ENCODE measurements at regions not wholly inside any gene's neighbourhood (a gene's known extent, or its start where the extent isn't known, plus 50 kb on each side); places are given as distances from the start of the nearest gene placed in this dataset.

- H3K27me3 ChIP-seq (ENCODE audit: insufficient read depth, low read length), result no peaks in the 10 kb centered on the region
- no peak overlapping the region for H3K4me3 ChIP-seq (ENCODE audit: low read depth, low read length, poor library complexity, severe bottlenecking)
- H3K4me1 ChIP-seq (ENCODE audit: insufficient read depth, low read length, severe bottlenecking), result no peaks in the 10 kb centered on the region
- no peak overlapping the region for H3K4me2 ChIP-seq (ENCODE audit: low read length)
- H3K27ac ChIP-seq (ENCODE audit: low read depth, low read length, poor library complexity, severe bottlenecking), result no peak overlapping the region
- TF ChIP-seq CTCF (IDR thresholded peaks at IDR 0.05; ENCODE audit: low read length) (no peak), EZH2 (IDR thresholded peaks at IDR 0.05; ENCODE audit: borderline replicate concordance, low read length) (no peak)
- H3K9me2 ChIP-seq (ENCODE audit: low read depth, low read length), result no peaks in the 10 kb centered on the region
- H4K20me1 ChIP-seq (ENCODE audit: insufficient read depth, low read length), result no peaks in the 10 kb centered on the region
- H3F3A ChIP-seq (ENCODE audit: insufficient read depth, low read length), result no peaks in the 10 kb centered on the region
- H3K9ac ChIP-seq (ENCODE audit: low read length), result no peak overlapping the region
- H3K9me3 ChIP-seq (ENCODE audit: low read length), result no peaks in the 10 kb centered on the region
- H3K36me3 ChIP-seq (ENCODE audit: insufficient read depth, low read length), result no peaks in the 10 kb centered on the region
- H3K79me2 ChIP-seq (ENCODE audit: insufficient read depth, low read length), result no peaks in the 10 kb centered on the region
- no peak overlapping the region for H2AFZ ChIP-seq (ENCODE audit: low read length)
Measured at GRCh38 chrX:39322496-39322895, 521.2 kb downstream of the MID1IP1 start.

GRCh38 chrX:39324233-39324930 is 523.1 kb downstream of the MID1IP1 start:
- TF ChIP-seq EZH2 (IDR thresholded peaks at IDR 0.05; ENCODE audit: borderline replicate concordance, low read length) (no peak), CTCF (IDR thresholded peaks at IDR 0.05; ENCODE audit: low read length) (no peak)
- no peaks in the 10 kb centered on the region for H3F3A ChIP-seq (ENCODE audit: insufficient read depth, low read length)
- H3K9me3 ChIP-seq (ENCODE audit: low read length), result no peaks in the 10 kb centered on the region
- no peak overlapping the region for H3K27ac ChIP-seq (ENCODE audit: low read depth, low read length, poor library complexity, severe bottlenecking)
- H3K4me2 ChIP-seq (ENCODE audit: low read length), result no peak overlapping the region
- H3K4me1 ChIP-seq (ENCODE audit: insufficient read depth, low read length, severe bottlenecking), result no peaks in the 10 kb centered on the region
- H3K9me2 ChIP-seq (ENCODE audit: low read depth, low read length), result no peaks in the 10 kb centered on the region
- H3K4me3 ChIP-seq (ENCODE audit: low read depth, low read length, poor library complexity, severe bottlenecking), result no peak overlapping the region
- H2AFZ ChIP-seq (ENCODE audit: low read length), result no peak overlapping the region
- H3K9ac ChIP-seq (ENCODE audit: low read length), result no peak overlapping the region
- H4K20me1 ChIP-seq (ENCODE audit: insufficient read depth, low read length), result no peaks in the 10 kb centered on the region
- no peaks in the 10 kb centered on the region for H3K27me3 ChIP-seq (ENCODE audit: insufficient read depth, low read length)
- no peaks in the 10 kb centered on the region for H3K79me2 ChIP-seq (ENCODE audit: insufficient read depth, low read length)
- no peaks in the 10 kb centered on the region for H3K36me3 ChIP-seq (ENCODE audit: insufficient read depth, low read length)

GRCh38 chrX:39327255-39327654 is 526.0 kb downstream of the MID1IP1 start:
- Histone ChIP-seq H3K36me3 (ENCODE audit: insufficient read depth, low read length) (no peaks in the 10 kb centered on the region), H3K27me3 (ENCODE audit: insufficient read depth, low read length) (no peaks in the 10 kb centered on the region), H2AFZ (ENCODE audit: low read length) (no peak overlapping the region), H3F3A (ENCODE audit: insufficient read depth, low read length) (no peaks in the 10 kb centered on the region), H3K27ac (ENCODE audit: low read depth, low read length, poor library complexity, severe bottlenecking) (no peak overlapping the region), H3K4me3 (ENCODE audit: low read depth, low read length, poor library complexity, severe bottlenecking) (no peak overlapping the region), H3K9me3 (ENCODE audit: low read length) (no peaks in the 10 kb centered on the region), H3K9me2 (ENCODE audit: low read depth, low read length) (no peaks in the 10 kb centered on the region), H3K79me2 (ENCODE audit: insufficient read depth, low read length) (no peaks in the 10 kb centered on the region), H4K20me1 (ENCODE audit: insufficient read depth, low read length) (no peaks in the 10 kb centered on the region), H3K9ac (ENCODE audit: low read length) (no peak overlapping the region), H3K4me1 (ENCODE audit: insufficient read depth, low read length, severe bottlenecking) (no peaks in the 10 kb centered on the region), H3K4me2 (ENCODE audit: low read length) (no peak overlapping the region)
- no peak for TF ChIP-seq EZH2 (IDR thresholded peaks at IDR 0.05; ENCODE audit: borderline replicate concordance, low read length)
- TF ChIP-seq CTCF (IDR thresholded peaks at IDR 0.05; ENCODE audit: low read length), result no peak
